Tibial nerve (tissue), 4 donors: ENCODE measurements at regions not wholly inside any gene's neighbourhood (a gene's known extent, or its start where the extent isn't known, plus 50 kb on each side); places are given as distances from the start of the nearest gene placed in this dataset.

Experiments
- CTCF ChIP-seq, 5 experiments: fragments of 200-600 bp in 3 of 5; fragments of 450-650 bp in 2 of 5; sonication (generic) in 3 of 5; IDR thresholded peaks; one replicate each; pipeline ENCODE4 v1.5.1; 2016 to 2019; ENCODE audit warnings: antibody characterized with exemption in 5 of 5, mild to moderate bottlenecking in 3 of 5, moderate library complexity in 2 of 5
- EP300 ChIP-seq, 2 donors: sonication (generic); formaldehyde crosslinking; IDR thresholded peaks; one replicate each; pipeline ENCODE4 v1.6.1; 2017; ENCODE audit warnings: antibody characterized with exemption in 2 of 2, mild to moderate bottlenecking in 1 of 2
- POLR2A ChIP-seq, 2 donors: fragments of 450-650 bp; IDR thresholded peaks; one replicate each; pipeline ENCODE4 v1.6.1; 2017; ENCODE audit warnings: antibody characterized with exemption in 2 of 2, mild to moderate bottlenecking in 2 of 2, moderate library complexity in 2 of 2

- TF ChIP-seq CTCF (IDR thresholded peaks at IDR 0.05): no peak
- TF ChIP-seq POLR2A (IDR thresholded peaks at IDR 0.05): no peak
- TF ChIP-seq EP300 (IDR thresholded peaks at IDR 0.05): no peak
Observed at GRCh38 chr9:2286333-2286705, 271.2 kb downstream of the SMARCA2 start.
